GM21423 (cell line): ENCODE measurements at regions not wholly inside any gene's neighbourhood (a gene's known extent, or its start where the extent isn't known, plus 50 kb on each side); places are given as distances from the start of the nearest gene placed in this dataset.

Experiments
- ATAC-seq: cut with Tn5 transposase; IDR thresholded peaks from one replicate; pipeline ENCODE4 v1.9.1; 2021; ENCODE audit warnings: mild to moderate bottlenecking, moderate library complexity; ENCODE audit not compliant: unreplicated experiment

DNA sequence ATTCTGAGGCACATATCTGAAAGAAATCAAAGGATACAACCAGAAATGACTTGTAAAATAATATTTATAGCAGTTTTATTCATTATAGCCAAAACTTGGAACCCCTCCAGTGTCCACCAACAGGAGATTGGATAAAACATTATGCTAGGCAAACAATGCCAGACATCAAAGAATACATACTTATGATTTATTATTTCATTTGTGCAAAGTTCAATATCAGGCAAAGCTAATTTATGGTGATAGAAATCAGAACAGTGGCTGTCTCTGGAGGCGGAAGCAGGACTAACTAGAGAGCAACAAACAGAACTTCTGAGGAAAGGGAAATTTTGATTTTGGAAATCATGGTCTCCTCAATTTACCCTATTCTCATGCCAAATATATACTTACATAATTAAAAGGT, 193.1 kb downstream of the ICE1 start:
- ATAC-seq = no peak

GRCh38 chr5:5613261-5613990, 190.9 kb downstream of the ICE1 start:
- no peak for ATAC-seq

- no peak for ATAC-seq
Measured at GRCh38 chr5:5612096-5612495, 189.6 kb downstream of the ICE1 start.

- ATAC-seq = no peak
Measured at GRCh38 chr5:5609935-5610334, 187.5 kb downstream of the ICE1 start.

- no peak for ATAC-seq
Measured at GRCh38 chr5:5605170-5605764, 182.8 kb downstream of the ICE1 start.

DNA sequence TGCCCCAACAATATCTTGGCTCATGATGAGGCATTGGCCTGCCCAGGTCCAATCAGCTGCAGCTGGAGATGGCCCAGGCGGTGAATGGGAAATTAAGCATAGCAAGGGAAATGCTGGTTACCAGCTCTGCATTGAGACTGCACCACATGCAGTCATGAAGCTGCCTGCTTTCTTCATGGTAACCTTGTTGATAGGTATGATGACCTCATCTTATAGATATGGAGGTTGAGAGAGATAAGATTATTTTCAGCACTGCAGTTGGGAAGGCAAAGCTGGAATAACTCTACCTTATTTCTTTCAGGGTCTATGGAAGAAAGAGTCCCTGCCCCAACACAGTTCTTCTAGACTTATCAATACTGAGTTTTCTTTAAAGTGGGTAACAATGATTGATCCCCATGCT, 180.1 kb downstream of the ICE1 start:
- no peak for ATAC-seq

DNA sequence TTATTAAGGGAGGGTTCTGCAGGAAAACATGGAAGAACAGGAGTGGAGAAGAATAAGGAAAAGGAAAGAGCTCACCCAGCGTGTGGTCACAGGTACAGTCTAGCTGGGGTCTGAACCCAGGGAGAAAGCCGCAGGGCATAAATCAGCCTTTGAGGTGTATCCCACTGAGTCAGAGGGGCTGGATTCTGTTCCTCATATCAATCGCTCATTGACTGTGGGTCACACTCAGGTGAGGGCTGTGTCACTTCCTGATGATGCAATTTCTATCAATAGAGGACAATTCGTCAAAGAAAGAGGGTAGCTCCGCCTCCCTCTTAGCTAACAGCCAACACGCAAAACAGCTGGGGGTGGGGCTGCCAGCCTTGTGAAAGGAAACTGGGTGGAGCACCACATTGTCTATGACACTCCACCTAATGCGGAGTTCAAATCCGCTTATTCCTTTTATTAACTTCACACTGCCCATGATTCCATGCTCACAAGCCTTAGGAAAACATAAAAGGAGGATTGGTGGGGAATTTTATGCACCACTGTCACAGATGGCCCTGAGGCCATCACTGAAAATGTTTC, 176.2 kb downstream of the ICE1 start:
- ATAC-seq = no peak

DNA sequence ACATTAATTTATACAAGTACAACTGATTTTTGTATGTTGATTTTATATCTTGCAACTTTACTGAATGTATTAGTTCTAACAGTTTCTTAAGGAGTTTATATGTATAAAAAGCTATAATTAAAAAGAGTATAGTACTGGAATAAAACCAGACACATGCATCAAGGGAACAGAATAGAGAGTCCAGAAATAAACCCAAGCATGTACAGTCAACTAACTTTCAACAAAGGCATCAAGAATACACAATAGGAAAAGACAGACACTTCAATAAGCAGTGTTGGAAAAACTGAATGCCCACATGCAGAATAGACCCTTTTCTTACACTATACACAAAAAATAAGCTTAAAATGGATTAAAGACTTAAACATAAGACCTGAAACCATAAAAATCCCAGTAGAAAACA, 170.9 kb downstream of the ICE1 start:
- ATAC-seq = no peak

DNA sequence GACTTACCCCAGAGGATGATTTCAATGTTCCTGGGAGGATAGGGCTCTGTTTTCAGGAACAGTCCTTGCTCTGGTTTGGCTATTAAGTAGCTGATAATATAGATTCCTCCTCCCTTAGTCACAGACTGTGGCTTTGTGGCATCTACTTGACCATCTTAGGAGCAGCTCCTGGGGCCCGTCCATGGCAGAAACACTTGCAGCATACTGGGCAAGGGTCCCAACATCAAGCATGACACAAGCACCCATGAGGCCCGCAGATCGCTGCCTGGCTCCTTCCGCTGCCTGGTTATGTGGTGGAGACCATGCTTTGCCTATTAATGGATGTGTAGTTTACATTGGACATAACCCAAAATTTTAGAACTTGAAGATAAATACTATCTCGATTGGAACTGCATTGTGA, 170.1 kb downstream of the ICE1 start:
- no peak for ATAC-seq

DNA sequence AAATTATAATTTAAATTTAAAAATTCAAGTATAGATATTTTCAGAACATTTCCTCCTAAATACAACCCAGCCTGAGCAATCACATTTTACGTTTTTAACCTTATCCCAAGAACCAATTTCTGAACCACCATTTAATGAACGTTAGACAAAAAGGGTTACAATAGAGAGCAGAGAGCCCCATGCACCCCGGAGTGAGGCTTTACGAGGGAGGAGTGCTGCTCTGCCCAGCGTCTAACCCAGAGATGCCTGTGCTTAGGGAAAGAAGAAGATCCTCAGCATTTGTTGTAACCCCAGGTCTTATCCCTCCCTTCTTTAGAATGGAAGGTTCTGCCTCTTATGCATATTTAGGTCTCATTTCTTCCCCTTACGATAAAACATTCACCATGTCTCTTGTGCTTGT, 169.1 kb downstream of the ICE1 start:
- no peak for ATAC-seq

DNA sequence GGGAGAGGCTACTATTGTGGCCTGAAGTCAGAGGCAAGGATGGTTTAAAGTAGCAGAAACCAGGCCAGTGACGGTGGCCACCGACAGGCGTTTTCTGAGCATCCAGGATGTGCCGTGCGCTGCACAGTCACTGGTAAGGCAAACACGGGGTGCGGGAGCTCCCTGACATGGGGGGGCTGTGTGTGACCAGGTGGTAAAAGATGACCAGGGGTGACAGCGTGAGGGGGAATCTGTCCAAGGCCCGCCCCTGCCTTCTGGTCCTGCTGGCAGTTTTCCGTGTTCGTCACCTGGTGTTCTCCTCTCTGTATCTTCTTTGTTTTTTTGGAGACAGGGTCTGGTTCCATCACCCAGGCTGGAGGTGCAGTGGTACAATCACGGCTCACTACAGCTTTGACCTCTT, 167.4 kb downstream of the ICE1 start:
- no peak for ATAC-seq

DNA sequence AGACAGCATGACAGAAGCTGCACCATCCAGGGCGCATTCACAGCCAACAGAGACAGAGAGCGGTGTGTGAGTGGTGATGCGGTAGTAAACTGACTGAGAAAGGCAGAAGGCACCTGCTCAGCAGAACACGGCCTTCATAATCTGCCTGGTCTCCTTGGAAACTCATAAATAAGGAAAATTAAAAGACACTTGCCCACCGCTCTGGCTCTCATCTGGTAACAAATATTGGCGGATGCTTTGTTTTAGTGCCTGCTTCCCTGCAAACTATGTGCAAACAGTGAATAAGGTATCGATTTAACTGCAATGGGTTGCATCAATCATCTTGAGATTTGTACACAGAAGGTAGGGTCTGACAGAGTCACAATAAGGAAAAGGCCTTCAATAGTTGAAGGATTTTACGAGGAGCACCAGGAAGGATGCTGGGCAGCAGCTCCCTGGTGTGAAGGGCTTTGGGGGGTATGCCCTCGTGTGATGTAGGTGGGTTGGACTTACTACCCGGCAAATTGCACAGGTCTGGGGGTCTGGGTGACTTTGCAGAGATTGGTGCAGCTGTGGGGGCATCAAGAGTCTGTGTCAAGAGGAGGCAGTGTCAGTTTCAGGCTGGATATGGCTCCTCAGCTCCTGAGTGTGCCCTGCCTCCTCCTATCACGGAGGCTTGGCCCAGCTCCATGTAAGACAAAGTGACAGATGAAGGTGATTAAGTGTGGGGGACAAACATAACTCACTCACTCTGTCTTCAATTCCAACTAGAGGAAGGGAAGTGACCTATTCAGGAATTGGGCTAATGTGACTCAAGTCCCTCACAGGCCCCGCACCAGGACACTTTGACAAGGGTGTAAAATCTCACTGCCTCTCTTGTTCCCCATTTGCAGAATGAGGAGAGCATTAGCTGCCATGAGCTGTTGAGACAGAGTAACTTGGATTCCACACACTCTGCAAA, 166.7 kb downstream of the ICE1 start:
- ATAC-seq = no peak

GRCh38 chr5:5588386-5588785, 165.9 kb downstream of the ICE1 start:
- no peak for ATAC-seq

DNA sequence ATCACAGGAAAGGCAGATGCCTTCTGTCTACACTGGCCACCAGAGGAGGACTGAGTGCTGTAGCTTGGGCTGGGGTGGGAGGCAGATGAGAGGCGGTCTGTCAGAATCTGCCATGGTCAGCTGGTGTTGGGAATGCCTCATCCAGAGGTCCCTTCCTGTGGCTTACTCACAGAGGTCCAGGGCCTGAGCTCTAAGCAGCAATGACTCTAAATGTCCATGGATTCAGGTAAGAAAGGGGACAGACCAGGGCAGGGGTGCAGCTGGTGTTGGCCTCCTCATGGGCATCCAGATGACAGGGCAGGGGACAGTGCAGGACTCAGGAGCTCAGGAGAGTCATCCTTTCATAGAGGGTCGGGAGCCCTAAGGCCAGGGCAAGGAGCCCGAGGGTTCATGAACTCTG, 165.0 kb downstream of the ICE1 start:
- ATAC-seq = no peak

- ATAC-seq = no peak
Measured at GRCh38 chr5:5586721-5587120, 164.2 kb downstream of the ICE1 start.

DNA sequence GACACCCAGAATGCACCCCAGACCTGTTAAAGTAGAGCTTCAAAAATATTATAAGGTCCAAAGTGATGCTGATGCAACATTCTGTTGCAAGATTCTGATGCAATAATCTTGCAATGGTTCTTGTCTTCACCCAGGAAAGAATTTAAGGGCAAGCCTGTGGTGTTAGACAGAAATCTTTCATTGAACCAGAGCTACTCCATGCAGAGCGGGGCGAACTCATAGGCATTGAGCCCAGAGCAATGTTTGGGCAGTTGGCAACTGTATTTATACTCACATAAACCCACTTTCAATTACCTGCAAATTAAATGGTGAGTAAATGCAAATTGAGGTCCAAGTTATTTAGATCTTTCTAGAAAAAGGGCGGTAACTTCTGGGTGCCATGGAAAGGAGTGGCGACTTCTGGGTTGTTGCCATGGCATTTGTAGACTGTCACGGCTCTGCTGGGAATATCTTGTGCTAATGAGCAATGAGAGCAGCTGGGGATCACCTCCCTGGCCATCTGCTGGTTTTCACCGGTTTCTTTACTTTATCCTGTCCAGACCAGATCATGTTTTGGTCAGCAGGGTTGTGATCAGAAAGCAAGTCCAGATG, 163.4 kb downstream of the ICE1 start:
- ATAC-seq = no peak

GRCh38 chr5:5584751-5585150, 162.3 kb downstream of the ICE1 start:
- ATAC-seq = no peak

- ATAC-seq = no peak
Measured at GRCh38 chr5:5584236-5584745, 161.8 kb downstream of the ICE1 start.

- no peak for ATAC-seq
Measured at GRCh38 chr5:5583832-5584231, 161.4 kb downstream of the ICE1 start.

DNA sequence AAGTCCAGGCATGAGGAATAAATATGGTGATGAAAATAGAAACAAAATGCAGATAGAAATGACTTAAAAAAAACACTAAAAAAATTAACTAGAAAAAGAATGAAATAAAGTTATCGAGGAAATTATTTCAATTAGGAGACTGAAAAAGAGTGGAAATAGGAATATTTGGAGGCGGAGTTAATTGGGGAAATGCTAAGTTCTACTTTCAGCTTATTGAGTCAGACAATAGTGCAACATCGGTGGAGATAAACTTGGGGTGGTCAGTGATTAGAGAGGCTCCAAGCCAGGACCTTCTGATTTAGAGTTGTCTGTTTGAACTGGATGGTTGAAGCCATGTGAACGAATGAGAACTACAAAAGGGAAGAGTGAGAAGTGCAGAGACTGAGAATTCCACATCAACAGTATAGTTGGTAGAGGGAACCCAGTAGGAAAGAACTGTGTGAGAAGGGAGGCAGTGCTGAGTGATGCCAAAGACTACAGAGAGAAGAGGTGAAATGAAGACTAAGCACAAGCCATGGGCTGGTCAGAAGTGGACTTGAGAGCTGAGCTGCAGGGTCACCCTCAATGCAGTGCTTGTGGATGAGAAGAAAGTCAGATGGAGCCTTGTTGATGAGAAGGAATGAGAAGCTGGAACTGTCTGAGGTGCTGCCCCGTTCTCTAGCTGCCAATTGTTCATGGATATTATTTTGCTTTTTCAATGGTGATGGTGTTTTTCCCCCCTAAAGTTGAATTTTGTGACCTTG, 160.7 kb downstream of the ICE1 start:
- ATAC-seq = no peak
